Right lobe of liver (tissue), 6 donors: ENCODE measurements at regions not wholly inside any gene's neighbourhood (a gene's known extent, or its start where the extent isn't known, plus 50 kb on each side); places are given as distances from the start of the nearest gene placed in this dataset.

ENCODE experiments used
- ATAC-seq, 4 donors: fragments of 200-7000 bp; cut with Tn5 transposase; one replicate each; pipeline ENCODE4 v1.9.1; 2020; ENCODE audit warnings: mild to moderate bottlenecking in 4 of 4, moderate library complexity in 4 of 4
- DNase-seq, 3 donors: peaks; one replicate each; pipeline ENCODE4 v3.0.0-alpha.2; 2020
- H3K27ac ChIP-seq, 3 donors: fragments of 200-600 bp; one replicate each; pipeline ENCODE4 v1.8.0; 2022
- H3K27me3 ChIP-seq, 2 donors: fragments of 200-600 bp; one replicate each; pipeline ENCODE4 v1.8.0; 2022
- H3K36me3 ChIP-seq, 4 donors: fragments of 200-600 bp; sonication (generic) in 1 of 4; one replicate each; pipeline versions ENCODE4 v1.5.1 to v1.8.0; 2017 to 2022; ENCODE audit warnings: control low read depth in 1 of 4
- H3K4me1 ChIP-seq, 4 donors: fragments of 200-600 bp; sonication (generic) in 1 of 4; one replicate each; pipeline versions ENCODE4 v1.5.1 to v1.8.0; 2017 to 2022; ENCODE audit warnings: control low read depth in 1 of 4
- H3K4me3 ChIP-seq, 3 donors: fragments of 200-600 bp; one replicate each; pipeline ENCODE4 v1.8.0; 2022
- H3K9me3 ChIP-seq, 4 donors: fragments of 200-600 bp; sonication (generic) in 1 of 4; one replicate each; pipeline versions ENCODE4 v1.5.1 to v1.8.0; 2017 to 2022; ENCODE audit warnings: control low read depth in 1 of 4
- POLR2A ChIP-seq: fragments of 450-650 bp; IDR thresholded peaks from one replicate; pipeline ENCODE4 v1.6.1; 2017; ENCODE audit warnings: antibody characterized with exemption, mild to moderate bottlenecking
- WGBS: methylation state at CpG from one replicate; pipeline ENCODE4 v1.1.6; 2018; ENCODE audit warnings: low coverage, low lambda C conversion rate; ENCODE audit not compliant: insufficient coverage; ENCODE audit errors: missing lambda C conversion rate; 5-methylcytosine and 5-hydroxymethylcytosine counted together
- intact Hi-C, 2 donors: fragments of 100-400 bp; cut with DNase I; formaldehyde crosslinking; loops; one replicate each; pipeline versions ENCODE4 v1.11.2 to v1.14.1; 2022
- TF ChIP-seq, protein P1 (sequence below), 4 donors: fragments of 200-600 bp in 3 of 4; fragments of 450-650 bp in 1 of 4; IDR thresholded peaks; one replicate each; pipeline versions ENCODE4 v1.5.1 to v1.8.0; 2016 to 2022; ENCODE audit warnings: antibody characterized with exemption in 4 of 4, mild to moderate bottlenecking in 2 of 4
- donor health status: DM: no; HTN: yes; CAD: no.
- donor health status: DM: no; HTN: no; CAD: no.
- donor health status: DM: no; HTN: no; CAD: no.
- donor health status: DM: no; HTN: yes; CAD: no.
- donor health status: DM: no; HTN: yes; CAD: no.

DNA sequence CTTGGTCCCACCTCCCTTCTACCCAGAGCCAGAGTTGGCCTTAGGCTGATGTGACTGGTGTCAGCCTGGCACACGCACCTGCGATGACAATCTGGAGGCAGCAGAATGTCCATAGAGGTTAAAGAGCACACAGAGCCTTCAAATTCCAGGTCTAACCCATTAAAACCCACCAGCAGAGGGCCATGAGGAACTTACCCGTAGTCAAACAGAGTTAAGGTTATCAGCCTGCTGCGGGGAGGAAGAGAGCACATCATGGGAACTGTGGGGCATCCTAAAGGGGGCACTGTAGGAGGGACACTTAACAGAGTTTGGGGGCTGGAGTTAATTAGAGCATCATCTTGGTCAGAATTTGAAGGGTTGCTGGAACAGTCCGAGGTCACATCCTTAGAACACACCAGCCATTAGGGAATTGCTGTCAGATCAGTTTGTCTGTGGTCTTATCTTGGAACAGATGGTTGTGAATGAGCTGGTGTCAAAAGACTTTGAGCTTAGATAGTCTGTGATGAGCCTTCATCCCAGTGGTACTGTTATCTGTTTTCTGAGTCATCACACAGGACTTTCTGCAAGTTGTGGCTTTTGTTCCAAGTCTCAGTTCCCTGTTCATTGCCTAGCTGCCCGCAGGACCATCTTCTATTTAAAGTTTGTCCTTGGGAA, 248.6 kb downstream of the LOXHD1 start:
- intact Hi-C loops, result no loop called here
- 68% methylated on average over 4 of the region's 6 CpGs for WGBS
- no peak for TF ChIP-seq POLR2A
- TF ChIP-seq, protein P1, sequence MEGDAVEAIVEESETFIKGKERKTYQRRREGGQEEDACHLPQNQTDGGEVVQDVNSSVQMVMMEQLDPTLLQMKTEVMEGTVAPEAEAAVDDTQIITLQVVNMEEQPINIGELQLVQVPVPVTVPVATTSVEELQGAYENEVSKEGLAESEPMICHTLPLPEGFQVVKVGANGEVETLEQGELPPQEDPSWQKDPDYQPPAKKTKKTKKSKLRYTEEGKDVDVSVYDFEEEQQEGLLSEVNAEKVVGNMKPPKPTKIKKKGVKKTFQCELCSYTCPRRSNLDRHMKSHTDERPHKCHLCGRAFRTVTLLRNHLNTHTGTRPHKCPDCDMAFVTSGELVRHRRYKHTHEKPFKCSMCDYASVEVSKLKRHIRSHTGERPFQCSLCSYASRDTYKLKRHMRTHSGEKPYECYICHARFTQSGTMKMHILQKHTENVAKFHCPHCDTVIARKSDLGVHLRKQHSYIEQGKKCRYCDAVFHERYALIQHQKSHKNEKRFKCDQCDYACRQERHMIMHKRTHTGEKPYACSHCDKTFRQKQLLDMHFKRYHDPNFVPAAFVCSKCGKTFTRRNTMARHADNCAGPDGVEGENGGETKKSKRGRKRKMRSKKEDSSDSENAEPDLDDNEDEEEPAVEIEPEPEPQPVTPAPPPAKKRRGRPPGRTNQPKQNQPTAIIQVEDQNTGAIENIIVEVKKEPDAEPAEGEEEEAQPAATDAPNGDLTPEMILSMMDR (IDR thresholded peaks at IDR 0.05), result peak in 2 of 4 donors; percentile 9 to 14
- peak in 1 of 4 donors; percentile 28 for ATAC-seq
- Histone ChIP-seq H3K4me3 (no peak overlapping the region), H3K36me3 (no peaks in the 10 kb centered on the region), H3K4me1 (peaks cover 0 to 19% (median 7%) of the 10 kb centered on the region in 4 donors), H3K27ac (no peak overlapping the region), H3K27me3 (no peaks in the 10 kb centered on the region), H3K9me3 (no peaks in the 10 kb centered on the region)
- no peak for DNase-seq

DNA sequence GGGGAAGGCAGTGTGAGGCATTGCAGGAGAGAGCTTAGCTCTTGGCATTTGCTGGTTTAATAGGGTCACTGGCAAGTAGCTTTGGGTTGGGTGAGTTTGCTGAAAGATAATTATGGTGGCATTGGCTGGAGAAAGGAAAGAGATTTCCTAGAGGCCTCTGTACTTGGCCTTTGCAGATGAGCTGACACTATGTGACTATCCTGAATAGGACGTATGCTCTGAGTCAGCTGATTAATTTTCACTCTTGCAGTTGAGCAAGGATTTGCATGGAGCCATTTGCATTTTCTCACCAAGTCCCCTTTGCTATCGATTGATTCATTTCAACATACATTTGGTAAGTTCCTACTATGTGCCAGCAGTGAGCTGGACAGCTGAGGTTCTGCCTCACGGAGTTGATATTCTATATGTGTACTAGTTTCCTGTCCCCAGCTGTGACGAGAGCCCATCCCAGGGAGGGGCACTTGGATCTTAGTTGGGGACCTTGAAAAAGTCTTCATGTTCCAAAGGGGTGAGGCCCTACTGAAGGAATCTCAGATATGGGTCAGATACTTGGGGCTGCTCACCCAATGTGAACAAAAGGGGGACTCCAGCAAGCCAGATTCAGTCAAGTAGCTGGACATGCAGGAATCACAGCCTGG, 245.7 kb downstream of the LOXHD1 start:
- ATAC-seq, result no peak
- intact Hi-C loops, result loop anchor here in 1 of 2 donors (10.0 kb wide), 1 partner anchor 67 kb away; no protein-coding TSS in a partner anchor
- no peaks in the 10 kb centered on the region for H3K36me3 ChIP-seq
- no peak overlapping the region for H3K27ac ChIP-seq
- no peak for DNase-seq
- no peak for TF ChIP-seq POLR2A
- TF ChIP-seq, protein P1 (IDR thresholded peaks at IDR 0.05), result no peak
- H3K27me3 ChIP-seq, result no peaks in the 10 kb centered on the region
- peaks cover 0 to 20% (median 8%) of the 10 kb centered on the region in 4 donors for H3K4me1 ChIP-seq
- no peak overlapping the region for H3K4me3 ChIP-seq
- 67% methylated on average over 1 of the region's 4 CpGs for WGBS
- no peaks in the 10 kb centered on the region for H3K9me3 ChIP-seq

DNA sequence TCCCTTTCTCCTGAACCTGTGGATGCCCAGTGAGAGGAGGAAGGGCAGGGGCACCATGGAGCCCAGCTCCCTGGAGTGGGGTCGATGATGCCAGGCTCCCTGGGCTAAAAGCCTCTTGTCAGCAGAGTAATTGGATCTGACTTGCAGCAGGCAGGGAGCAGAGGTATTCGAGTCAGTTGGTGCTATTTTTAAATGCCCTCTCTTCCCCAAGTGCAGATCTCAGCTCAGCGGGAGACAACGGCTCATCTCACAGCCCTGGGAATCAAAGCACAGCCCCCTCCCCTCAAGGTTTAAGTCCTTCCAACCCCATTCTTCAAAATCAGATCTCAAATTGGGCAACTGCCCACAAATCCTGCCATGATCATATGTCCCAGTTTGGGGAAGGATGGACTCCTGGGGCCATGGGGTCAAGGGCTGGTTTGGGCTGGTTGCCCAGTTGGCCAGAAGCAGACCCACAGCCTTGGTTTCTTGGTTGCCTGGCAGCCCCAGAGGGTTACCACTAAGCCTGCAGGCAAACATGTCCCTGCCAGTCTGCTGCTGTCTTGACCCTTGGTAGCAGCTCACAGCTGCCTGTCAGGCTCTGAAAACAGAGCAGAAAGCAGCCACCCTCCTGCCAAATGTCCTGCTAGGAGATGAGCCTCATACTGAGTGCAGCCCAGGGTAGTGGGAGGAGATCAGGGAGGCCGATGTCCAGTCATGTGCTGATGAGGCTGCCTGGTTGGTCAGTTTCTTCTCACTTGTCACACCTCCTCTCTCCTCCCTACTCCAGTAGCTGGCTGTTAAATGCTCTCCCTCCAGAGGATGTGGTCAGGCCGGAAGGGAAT, 244.9 kb downstream of the LOXHD1 start:
- intact Hi-C loops, result loop anchor here in 1 of 2 donors (10.0 kb wide), 1 partner anchor 67 kb away; no protein-coding TSS in a partner anchor
- peak; percentile 62 to 78 (median 77) for ATAC-seq
- no peak for TF ChIP-seq POLR2A
- peak overlapping the region in 1 of 3 donors; percentile 1 for H3K27ac ChIP-seq
- no peak overlapping the region for H3K4me3 ChIP-seq
- DNase-seq, result peak in 2 of 3 donors; percentile 64 to 76
- 49% methylated on average over 4 of the region's 6 CpGs for WGBS
- peaks cover 0 to 20% (median 8%) of the 10 kb centered on the region in 4 donors for H3K4me1 ChIP-seq
- no peaks in the 10 kb centered on the region for H3K9me3 ChIP-seq
- no peaks in the 10 kb centered on the region for H3K36me3 ChIP-seq
- H3K27me3 ChIP-seq, result no peaks in the 10 kb centered on the region

DNA sequence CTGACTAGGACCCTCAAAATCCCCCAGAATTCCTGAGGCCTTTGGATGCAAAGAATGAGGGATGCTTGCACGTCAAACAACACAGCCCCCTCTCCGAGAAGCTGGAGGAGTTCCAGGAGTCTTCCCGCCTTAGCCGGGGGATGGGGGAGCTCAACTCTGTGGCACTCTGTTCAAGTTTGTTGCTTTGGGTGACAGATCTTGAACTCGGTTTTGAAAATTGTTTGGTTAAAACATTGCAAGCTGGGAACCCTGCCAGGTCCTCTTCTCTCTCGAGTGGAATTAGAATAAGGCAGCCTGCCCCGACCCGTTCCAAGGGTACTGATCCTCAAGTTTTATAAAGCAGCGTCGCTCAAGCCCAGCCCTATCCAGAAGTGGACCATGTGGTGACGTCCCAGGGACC, 244.1 kb downstream of the LOXHD1 start:
- peaks cover 0 to 22% (median 8%) of the 10 kb centered on the region in 4 donors for H3K4me1 ChIP-seq
- no peaks in the 10 kb centered on the region for H3K9me3 ChIP-seq
- TF ChIP-seq, protein P1 (IDR thresholded peaks at IDR 0.05), result no peak
- no peak for TF ChIP-seq POLR2A
- H3K36me3 ChIP-seq, result no peaks in the 10 kb centered on the region
- DNase-seq (peak in 2 of 3 donors; percentile 37 to 73), ATAC-seq (peak; percentile 32 to 66 (median 46))
- WGBS, result 30% methylated on average over 10 of the region's 11 CpGs
- H3K27ac ChIP-seq, result no peak overlapping the region
- no peaks in the 10 kb centered on the region for H3K27me3 ChIP-seq
- H3K4me3 ChIP-seq, result no peak overlapping the region
- intact Hi-C loops, result loop anchor here in 1 of 2 donors (10.0 kb wide), 1 partner anchor 68 kb away; no protein-coding TSS in a partner anchor
